Gastrocnemius medialis (tissue), 4 donors: ENCODE measurements at regions not wholly inside any gene's neighbourhood (a gene's known extent, or its start where the extent isn't known, plus 50 kb on each side); places are given as distances from the start of the nearest gene placed in this dataset.
A peak's percentile ranks its signal among the peaks of the same experiment; 100 is the strongest.

ENCODE experiments used
- ATAC-seq, 2 donors: fragments of 150-250 bp; one replicate each; pipeline ENCODE4 v1.9.1; 2016
- DNase-seq, 2 donors: peaks; one replicate each; pipeline ENCODE4 v3.0.0-alpha.2; 2019
- H3K27ac ChIP-seq, 4 donors: fragments of 200-600 bp; sonication (generic); 1 replicate in 1 of 4; 2 replicates in 3 of 4; pipeline ENCODE4 v1.5.1; 2016 to 2018; ENCODE audit warnings: mild to moderate bottlenecking in 2 of 4, moderate library complexity in 1 of 4
- H3K27me3 ChIP-seq, 3 donors: fragments of 200-600 bp; sonication (generic) in 2 of 3; 1 replicate in 1 of 3; 2 replicates in 2 of 3; pipeline versions ENCODE4 v1.5.1 to v1.6.0; 2016 to 2019; ENCODE audit warnings: mild to moderate bottlenecking in 1 of 3, moderate library complexity in 1 of 3
- H3K36me3 ChIP-seq, 2 donors: fragments of 200-600 bp; sonication (generic) in 1 of 2; one replicate each; pipeline ENCODE4 v1.5.1; 2017 to 2018
- H3K4me1 ChIP-seq, 2 donors: fragments of 200-600 bp; sonication (generic) in 1 of 2; one replicate each; pipeline ENCODE4 v1.5.1; 2016 to 2017; ENCODE audit warnings: mild to moderate bottlenecking in 2 of 2
- H3K4me3 ChIP-seq, 4 donors: fragments of 200-600 bp; sonication (generic) in 3 of 4; 1 replicate in 1 of 4; 2 replicates in 3 of 4; pipeline ENCODE4 v1.5.1; 2016 to 2019; ENCODE audit warnings: mild to moderate bottlenecking in 2 of 4
- H3K9me3 ChIP-seq, 3 donors: fragments of 200-600 bp; sonication (generic) in 2 of 3; 1 replicate in 1 of 3; 2 replicates in 2 of 3; pipeline ENCODE4 v1.5.1; 2016 to 2019
- CTCF ChIP-seq, 5 experiments: fragments of 450-650 bp in 3 of 5; fragments of 200-600 bp in 2 of 5; sonication (generic) in 2 of 5; IDR thresholded peaks in 4 of 5; conservative IDR thresholded peaks in 1 of 5; 1 replicate in 4 of 5; 2 replicates in 1 of 5; pipeline ENCODE4 v1.5.1; 2016 to 2019; ENCODE audit warnings: antibody characterized with exemption in 5 of 5, mild to moderate bottlenecking in 3 of 5, moderate library complexity in 3 of 5
- POLR2A ChIP-seq, 2 donors: fragments of 450-650 bp; IDR thresholded peaks; one replicate each; pipeline ENCODE4 v1.6.1; 2017; ENCODE audit warnings: antibody characterized with exemption in 2 of 2, mild to moderate bottlenecking in 2 of 2, moderate library complexity in 2 of 2
- in situ Hi-C, 4 donors: fragments of 200-750 bp; cut with MboI; loops; one replicate each; pipeline versions ENCODE4 v1.15.0 to v1.8.0; 2017; ENCODE audit warnings: low sequenced_read_pairs in 4 of 4
- intact Hi-C: fragments of 100-400 bp; cut with DNase I; formaldehyde crosslinking; loops from one replicate; pipeline ENCODE4 v1.15.1; 2023; ENCODE audit warnings: low total_unique reads

GRCh38 chr6:145534989-145535388, 200.3 kb downstream of the EPM2A start:
- intact Hi-C loops: no loop called here
- no peak for DNase-seq
- ATAC-seq: no peak

GRCh38 chr6:145538989-145539388, 196.3 kb downstream of the EPM2A start:
- no peaks in the 10 kb centered on the region for H3K9me3 ChIP-seq
- no peak for ATAC-seq
- H3K27me3 ChIP-seq: no peaks in the 10 kb centered on the region
- in situ Hi-C loops (no loop called here), intact Hi-C loops (no loop called here)
- no peak overlapping the region for H3K27ac ChIP-seq
- no peak overlapping the region for H3K4me3 ChIP-seq
- TF ChIP-seq POLR2A (IDR thresholded peaks at IDR 0.05) (no peak), CTCF (IDR thresholded peaks at IDR 0.05 in 4 of 5, conservative IDR thresholded peaks at IDR 0.05 in 1 of 5) (no peak)
- DNase-seq: no peak
- H3K4me1 ChIP-seq: no peaks in the 10 kb centered on the region
- H3K36me3 ChIP-seq: no peaks in the 10 kb centered on the region

More at GRCh38 chr6:145534989-145535388, 200.3 kb downstream of the EPM2A start:
- in situ Hi-C loops: no loop called here
- H3K36me3 ChIP-seq: no peaks in the 10 kb centered on the region
- no peaks in the 10 kb centered on the region for H3K4me1 ChIP-seq
- no peaks in the 10 kb centered on the region for H3K9me3 ChIP-seq
- no peaks in the 10 kb centered on the region for H3K27me3 ChIP-seq
- no peak overlapping the region for H3K4me3 ChIP-seq
- TF ChIP-seq CTCF (IDR thresholded peaks at IDR 0.05 in 4 of 5, conservative IDR thresholded peaks at IDR 0.05 in 1 of 5) (no peak), POLR2A (IDR thresholded peaks at IDR 0.05) (no peak)
- no peak overlapping the region for H3K27ac ChIP-seq

GRCh38 chr6:145539831-145540230, 195.5 kb downstream of the EPM2A start:
- TF ChIP-seq POLR2A (IDR thresholded peaks at IDR 0.05): no peak
- TF ChIP-seq CTCF (IDR thresholded peaks at IDR 0.05 in 4 of 5, conservative IDR thresholded peaks at IDR 0.05 in 1 of 5): no peak
- Histone ChIP-seq H3K4me3 (no peak overlapping the region), H3K4me1 (no peaks in the 10 kb centered on the region), H3K9me3 (no peaks in the 10 kb centered on the region), H3K27me3 (no peaks in the 10 kb centered on the region), H3K27ac (no peak overlapping the region), H3K36me3 (no peaks in the 10 kb centered on the region)
- no peak for DNase-seq
- ATAC-seq: no peak
- in situ Hi-C loops: no loop called here
- intact Hi-C loops: no loop called here

GRCh38 chr6:145540741-145541140, 194.6 kb downstream of the EPM2A start:
- in situ Hi-C loops: no loop called here
- Histone ChIP-seq H3K9me3 (no peaks in the 10 kb centered on the region), H3K4me3 (no peak overlapping the region), H3K27me3 (no peaks in the 10 kb centered on the region), H3K36me3 (no peaks in the 10 kb centered on the region), H3K4me1 (peaks cover 0 to 2% of the 10 kb centered on the region in 2 donors), H3K27ac (no peak overlapping the region)
- no peak for ATAC-seq
- intact Hi-C loops: no loop called here
- no peak for DNase-seq
- TF ChIP-seq POLR2A (IDR thresholded peaks at IDR 0.05) (no peak), CTCF (IDR thresholded peaks at IDR 0.05 in 4 of 5, conservative IDR thresholded peaks at IDR 0.05 in 1 of 5) (no peak)

- intact Hi-C loops (no loop called here), in situ Hi-C loops (no loop called here)
- H3K4me3 ChIP-seq: no peak overlapping the region
- H3K36me3 ChIP-seq: no peaks in the 10 kb centered on the region
- H3K27ac ChIP-seq: no peak overlapping the region
- peaks cover 12 to 26% of the 10 kb centered on the region in 2 donors for H3K4me1 ChIP-seq
- no peaks in the 10 kb centered on the region for H3K9me3 ChIP-seq
- TF ChIP-seq CTCF (IDR thresholded peaks at IDR 0.05 in 4 of 5, conservative IDR thresholded peaks at IDR 0.05 in 1 of 5): no peak
- TF ChIP-seq POLR2A (IDR thresholded peaks at IDR 0.05): no peak
- ATAC-seq (no peak), DNase-seq (peak in 1 of 2 donors; percentile 17)
- H3K27me3 ChIP-seq: no peaks in the 10 kb centered on the region
These were observed 191.3 kb downstream of the EPM2A start for GRCh38 chr6:145544041-145544440.
